HG03571 (cell line): ENCODE measurements at regions not wholly inside any gene's neighbourhood (a gene's known extent, or its start where the extent isn't known, plus 50 kb on each side); places are given as distances from the start of the nearest gene placed in this dataset.

Experiments used
- ATAC-seq: cut with Tn5 transposase; IDR thresholded peaks from one replicate; pipeline ENCODE4 v1.9.1; 2021; ENCODE audit not compliant: unreplicated experiment

DNA sequence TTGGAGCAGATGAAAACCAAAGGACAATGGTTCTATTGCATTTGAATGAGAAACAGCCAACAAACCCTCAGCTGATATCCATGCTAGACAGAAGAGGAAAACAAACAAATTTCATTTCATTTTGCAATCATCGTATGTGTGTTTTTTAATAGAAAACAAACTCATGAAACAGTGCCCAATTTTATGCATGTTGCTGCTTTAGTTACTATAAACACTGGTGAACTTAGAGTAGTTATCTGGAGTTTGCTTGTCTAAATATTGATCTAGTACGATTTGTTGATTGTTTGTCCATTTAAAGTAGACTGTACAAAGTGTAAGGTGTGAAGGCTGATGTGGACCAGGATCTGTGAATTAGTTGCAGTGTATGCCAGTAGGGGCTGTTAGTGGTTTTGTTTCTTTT is 166.6 kb downstream of the KITLG start:
- no peak for ATAC-seq

DNA sequence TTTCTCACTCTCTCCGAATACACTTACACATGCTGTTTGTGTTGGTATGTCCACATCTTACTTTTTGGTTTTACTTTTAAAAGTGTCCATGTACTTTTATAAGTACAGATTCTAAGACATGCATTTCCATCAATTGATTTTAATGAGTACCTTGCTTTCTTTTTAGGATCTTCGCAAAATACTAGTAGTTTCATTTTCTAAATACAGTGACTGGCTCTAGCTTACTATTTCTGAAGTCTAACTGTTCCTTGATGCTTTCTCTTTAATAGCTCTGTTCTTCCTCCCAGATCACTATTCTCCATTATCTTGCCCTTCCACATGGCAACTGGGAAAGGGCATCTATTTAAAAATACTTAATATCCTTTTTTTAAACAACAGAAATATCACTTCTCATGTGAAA is 164.1 kb downstream of the KITLG start:
- no peak for ATAC-seq

DNA sequence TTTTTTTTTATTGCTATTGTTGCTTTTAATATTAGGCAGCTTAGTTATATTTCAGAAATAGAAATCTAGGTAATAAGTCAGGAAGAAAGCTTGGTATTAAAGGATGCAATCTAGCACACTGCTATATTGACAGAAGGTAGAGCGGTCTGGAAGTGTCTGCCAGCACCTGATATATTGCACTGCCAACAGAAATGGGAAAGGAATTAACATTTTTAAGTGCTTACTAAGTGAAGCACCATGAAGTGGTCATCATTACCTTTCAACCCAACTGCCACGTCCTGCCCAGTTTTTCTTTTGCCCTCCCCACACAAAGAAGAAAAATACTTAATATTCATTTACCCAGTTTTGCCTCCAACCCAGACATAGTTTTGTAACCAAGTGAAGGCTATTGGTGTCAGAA is 163.5 kb downstream of the KITLG start:
- ATAC-seq, result no peak

DNA sequence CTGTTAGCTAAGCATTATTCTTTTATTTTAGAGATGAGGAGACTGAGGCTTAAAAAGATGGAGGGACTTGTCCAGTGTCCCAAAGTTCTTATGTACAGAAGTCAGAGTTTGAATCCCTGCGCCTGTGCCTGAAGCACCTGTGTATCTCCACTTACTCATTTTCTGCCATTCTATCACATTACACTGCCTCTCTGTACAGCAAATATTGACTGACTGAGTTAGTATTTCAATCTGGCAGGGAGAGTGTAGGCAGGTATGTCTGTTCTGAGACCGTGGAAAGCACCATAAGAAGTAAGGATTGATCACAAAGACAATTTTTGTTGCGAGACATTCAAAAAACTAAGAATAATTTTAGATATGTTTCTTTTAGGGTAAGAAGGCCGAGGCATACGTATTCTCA is 162.7 kb downstream of the KITLG start:
- no peak for ATAC-seq

DNA sequence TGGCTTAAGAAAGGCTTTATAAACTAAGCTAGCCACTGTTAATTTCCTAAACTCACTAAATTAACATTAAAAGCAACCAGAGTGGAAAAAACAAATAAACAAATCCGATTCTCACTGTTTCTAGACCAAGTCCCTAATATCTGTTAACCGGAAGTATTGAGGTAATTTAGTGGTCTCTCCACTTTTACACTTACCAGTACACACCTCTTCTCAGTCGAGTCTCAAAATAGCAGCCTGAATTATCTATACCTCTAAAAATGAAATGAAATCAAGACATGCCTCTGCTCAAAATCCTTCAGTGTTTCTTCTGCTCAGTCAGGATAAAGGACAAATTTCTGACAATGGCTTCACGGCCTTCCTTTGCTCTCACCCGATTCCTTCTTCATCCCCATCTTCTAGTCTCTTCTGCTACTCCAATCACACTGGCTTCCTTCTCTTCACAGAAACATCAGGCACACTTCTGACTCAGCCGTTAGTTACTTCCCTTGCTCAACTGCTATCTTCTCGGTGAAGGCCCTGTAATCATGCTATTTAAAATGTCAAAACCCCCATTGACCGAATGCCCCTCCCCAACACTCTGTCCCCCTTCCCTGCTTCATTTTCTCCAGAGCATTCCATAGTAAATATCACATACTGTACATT is 161.3 kb downstream of the KITLG start:
- ATAC-seq, result no peak

DNA sequence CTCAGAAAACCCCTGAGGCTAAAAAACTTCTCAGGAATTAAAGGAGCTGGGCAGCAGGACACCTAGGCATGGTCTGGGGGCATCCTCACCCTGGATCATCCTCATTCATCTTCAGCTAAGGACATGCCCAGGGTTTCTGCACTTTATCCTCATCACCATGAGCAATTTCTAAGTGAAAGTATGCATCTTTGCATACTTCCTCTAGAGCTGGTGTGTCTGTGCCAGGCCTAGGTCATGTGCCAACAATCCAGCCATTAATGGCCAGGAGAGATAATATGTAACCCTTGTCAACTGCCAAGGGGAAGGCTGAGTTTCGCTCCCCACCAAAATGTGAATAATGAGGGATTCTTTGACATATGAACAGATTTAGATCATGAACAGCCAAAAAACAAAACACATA is 160.5 kb downstream of the KITLG start:
- no peak for ATAC-seq

DNA sequence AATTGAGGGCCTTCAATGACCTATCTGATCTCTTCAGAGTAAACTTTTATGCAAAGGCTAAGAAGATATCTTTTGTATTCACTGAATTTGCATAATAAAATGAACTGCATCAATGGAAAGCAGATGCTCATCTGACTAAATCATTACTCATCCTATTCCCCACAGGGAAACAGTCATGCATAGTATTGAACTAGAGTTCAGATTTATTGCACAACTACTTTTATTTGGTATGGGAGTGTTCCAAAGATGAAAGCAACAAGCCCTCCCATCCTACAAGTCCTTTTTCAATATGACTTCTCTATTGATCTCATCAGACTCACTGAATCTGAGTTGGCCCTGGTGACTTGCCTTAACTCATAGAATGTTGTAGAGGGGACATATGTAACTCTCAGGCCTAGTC is 159.8 kb downstream of the KITLG start:
- ATAC-seq, result no peak

DNA sequence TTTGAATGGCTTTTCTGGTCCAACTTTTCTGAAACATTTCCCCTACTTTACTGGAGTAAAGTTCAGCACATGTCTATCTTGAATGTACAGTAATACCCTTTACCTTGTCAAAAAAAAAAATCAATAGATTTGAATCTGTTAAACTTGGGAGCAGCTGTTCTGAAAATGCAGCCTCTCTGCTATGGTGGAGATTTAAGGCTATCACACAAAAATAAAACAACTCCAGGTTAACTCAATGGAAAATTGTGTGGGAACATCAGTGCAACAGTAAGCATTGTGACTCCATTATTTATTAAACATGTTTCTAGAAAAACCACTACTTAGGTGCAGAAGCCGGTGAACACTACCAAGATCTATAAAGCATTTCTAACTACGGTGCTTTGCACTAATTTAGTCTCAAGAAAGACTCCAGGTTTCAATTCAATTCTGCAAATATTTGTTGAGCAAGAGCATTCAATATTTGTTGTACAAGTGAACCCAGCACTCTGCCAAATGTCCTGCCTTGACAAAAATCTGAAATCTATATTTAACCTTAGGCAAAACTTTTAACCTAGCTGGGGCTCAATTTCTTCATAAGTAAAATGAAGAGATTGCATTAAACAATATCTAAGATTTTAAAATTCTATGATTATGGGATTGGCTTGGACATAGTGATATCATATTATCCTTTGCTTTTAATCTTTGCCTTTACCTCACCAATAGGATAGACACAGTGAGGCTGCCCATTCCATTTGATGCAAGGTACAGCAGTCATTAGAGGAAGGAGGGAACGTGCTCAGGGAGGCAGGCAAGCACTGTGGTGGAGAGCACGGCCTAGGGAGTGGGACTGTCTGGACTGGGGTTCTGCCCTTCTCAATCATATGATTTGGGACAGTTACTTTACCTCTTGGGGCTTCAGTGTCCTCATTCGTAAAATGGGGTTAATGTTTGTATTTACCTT is 155.2 kb downstream of the KITLG start:
- ATAC-seq, result no peak

DNA sequence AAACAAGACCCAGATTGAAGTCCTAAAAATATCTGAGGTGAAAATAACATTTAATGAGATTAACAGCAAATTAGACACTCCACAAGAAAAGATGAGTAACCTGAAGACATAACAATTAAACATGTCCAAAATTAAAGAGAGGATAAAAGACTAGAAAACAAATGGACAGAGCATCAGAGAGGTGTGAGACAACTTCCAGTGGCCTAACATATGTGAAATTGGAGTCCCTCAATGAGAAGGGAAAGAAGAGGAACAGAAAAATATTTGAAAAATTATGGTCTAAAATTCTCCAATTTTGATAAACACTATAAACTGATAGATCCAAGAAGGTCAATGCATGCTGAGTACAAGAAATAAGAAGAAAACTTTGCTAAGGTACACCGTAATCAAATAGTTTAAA is 151.9 kb downstream of the KITLG start:
- ATAC-seq, result no peak

DNA sequence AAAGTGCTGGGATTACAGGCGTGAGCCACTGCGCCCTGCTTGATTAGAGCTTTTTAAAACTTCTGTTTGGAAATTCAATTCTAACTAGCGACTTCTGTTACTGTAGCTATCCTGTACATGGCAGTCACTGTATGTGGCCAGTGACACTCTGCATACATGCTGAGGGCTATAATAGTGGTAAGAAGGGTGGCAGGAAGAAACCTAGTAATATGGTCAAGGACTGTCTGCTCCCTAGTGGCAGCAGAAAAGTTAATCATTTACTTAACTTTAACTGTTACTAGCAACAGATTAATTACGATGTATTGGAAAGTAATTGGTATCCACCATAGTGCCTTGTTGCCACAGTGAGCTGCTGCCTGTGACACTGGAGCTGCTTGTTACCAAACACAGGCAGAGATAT is 149.0 kb downstream of the KITLG start:
- ATAC-seq, result no peak

DNA sequence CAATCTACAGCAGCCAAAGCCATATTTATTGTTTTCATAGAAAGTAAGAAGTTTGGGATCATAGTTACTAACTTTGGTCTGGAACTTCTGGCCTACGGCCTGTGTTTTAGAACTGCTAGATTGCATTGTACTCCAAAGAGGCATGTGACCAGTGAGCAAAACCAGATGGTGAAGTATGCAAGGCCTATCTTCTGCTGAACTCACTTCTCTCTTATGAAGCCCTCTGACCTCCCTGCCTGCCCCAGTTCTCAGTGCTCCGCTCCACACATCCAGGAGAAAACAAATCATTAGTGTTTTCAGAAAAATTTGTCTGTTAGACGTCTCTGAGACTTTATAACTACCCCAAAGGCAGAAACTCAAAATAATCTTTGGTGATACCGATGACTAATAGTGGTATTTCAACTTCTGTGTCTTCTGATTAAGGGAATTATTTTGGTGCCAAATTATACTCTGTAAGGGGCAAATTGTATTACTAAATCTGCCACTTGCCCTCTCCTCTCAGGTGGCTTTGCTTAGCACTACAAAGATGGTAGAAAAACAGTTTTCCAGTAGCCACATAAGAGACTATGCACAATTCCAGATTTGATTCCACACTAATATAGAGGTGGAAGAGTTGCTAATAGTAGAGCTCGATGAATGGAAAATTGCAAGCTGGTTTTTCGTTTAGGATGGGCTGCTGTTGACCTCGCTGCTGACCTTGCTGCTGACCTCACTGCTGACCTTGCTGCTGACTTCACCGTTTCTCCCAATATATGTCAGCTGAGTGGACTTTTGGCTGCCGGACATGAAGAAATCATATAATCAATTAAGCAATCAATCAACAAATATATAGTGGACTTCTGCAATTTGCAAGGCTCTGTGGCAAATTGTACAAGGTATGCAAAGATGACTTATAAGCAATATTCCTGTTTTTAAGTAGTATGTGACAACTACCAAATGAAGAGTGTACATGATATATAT is 147.5 kb downstream of the KITLG start:
- ATAC-seq, result no peak

DNA sequence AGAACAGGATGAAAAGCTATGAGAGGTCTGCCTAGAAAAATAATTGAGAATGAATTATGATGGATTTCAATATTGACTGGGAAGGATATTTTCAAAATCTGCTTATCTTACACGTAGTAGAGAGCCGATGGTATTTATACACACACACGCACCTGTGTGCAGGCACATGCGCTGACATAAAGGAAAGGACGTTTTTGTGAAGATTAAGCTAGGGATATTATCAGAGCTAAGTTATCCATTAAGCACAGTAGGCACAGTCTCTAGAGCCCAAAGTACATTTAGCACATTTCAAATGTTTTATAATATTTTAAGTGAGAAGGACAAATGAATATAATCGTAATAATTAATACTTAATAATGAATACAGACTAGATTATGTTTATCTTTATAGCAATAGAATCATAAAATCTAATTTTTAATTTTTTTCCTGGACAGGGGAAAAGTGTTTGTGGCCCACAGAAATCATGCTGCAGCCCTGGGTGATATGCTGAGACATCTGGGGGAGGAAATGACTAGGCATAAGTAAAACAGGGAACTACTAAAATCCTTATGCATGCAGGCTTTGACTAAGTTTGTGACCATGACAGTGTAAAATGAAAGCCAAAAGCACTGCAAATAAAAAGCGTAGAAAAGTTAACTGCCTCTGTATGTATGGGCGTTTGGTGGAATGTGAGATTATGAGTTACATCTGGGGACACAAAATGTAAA is 146.1 kb downstream of the KITLG start:
- no peak for ATAC-seq

DNA sequence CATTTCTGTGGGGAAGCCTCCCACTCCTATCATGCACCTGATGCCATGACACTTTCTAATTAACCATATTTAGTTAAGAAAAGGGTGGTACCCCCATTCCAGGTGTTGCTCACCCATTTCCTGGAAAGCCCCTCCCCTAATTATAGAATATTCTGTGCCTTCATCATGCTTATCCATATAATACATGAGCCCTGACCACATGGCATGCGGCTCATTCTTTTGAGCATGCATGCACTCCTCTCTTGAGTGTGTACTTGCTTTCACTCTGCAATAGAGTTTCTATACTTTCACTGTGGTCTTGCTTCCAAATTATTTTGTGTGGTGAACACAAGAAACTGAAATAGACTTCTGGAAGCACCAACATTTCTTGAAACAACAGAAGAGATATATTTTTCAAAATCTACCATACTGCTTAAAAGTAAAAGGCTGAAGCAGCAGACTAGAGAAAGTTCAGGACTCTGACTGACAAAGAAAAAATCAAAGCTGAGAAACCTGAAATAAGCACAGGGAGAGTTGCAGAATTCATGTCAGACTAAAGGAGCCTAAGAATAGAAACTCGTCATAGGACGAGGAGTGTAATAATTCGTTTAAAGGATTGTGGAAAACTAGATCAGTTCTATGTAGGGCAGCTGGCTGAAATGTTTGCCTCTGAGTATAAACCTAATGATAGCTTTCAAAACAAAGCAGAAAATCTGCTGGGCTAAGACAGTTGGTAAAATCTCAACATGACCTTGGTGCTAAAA is 144.8 kb downstream of the KITLG start:
- ATAC-seq, result no peak

DNA sequence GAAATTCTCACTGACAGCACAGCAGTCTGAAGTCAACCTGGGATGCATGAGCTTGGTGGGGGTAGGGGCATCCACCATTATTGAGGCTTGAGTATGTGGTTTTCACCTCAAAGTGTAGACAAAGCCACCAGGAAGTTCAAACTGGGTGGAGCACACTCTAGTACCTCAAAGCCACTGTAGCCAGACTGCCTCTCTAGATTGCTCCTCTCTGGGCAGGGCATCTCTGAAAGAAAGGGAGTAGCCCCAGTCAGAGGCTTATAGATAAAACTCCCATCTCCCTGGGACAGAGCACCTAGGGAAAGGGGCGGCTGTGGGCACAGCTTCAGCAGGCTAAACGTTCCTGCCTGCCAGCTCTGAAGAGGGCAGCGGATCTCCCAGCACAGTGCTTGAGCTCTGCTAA is 143.0 kb downstream of the KITLG start:
- ATAC-seq, result no peak
